ENCODE measurements at regions not wholly inside any gene's neighbourhood (a gene's known extent, or its start where the extent isn't known, plus 50 kb on each side); places are given as distances from the start of the nearest gene placed in this dataset.
A peak's percentile ranks its signal among the peaks of the same experiment; 100 is the strongest.

- TF ChIP-seq CTCF (IDR thresholded peaks at IDR 0.05) = peak in 1 of 4 donors; percentile 14
- Histone ChIP-seq H3K36me3 (no peaks in the 10 kb centered on the region), H3K4me3 (no peak overlapping the region), H3K27me3 (peaks cover 0 to 6% (median 0%) of the 10 kb centered on the region in 4 donors), H3K4me1 (no peaks in the 10 kb centered on the region), H3K9me3 (no peaks in the 10 kb centered on the region), H3K27ac (no peak overlapping the region)
- WGBS, 2 donors = 64 to 73% methylated on average over 3 of the region's 3 CpGs
- intact Hi-C loops (cut with DNase I) = no loop called here
- ATAC-seq (no peak), DNase-seq (no peak), FAIRE-seq (no peak)
Observed at GRCh38 chr15:98568382-98569017, 79.8 kb upstream of the IGF1R start.

DNA sequence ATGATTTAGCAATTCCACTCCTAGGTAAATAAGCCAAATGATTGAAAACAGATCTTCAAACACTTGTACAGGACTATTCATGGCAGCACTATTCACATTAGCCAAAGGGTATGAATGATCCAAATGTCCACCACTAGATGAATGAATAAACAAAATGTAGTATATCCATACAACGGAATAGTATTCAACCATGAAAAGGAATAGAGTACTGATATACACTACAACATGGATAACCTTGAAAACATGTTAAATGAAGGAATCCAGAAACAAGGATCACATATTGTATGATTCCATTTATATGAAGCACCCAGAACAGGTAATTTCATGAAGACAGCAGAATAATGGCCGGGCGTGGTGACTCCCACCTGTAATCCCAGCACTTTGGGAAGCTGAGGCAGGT is 78.2 kb upstream of the IGF1R start:
- TF ChIP-seq CTCF (IDR thresholded peaks at IDR 0.05) = no peak
- H3K27ac ChIP-seq = no peak overlapping the region
- H3K4me3 ChIP-seq = no peak overlapping the region
- H3K27me3 ChIP-seq = peaks cover 0 to 6% (median 0%) of the 10 kb centered on the region in 4 donors
- no peaks in the 10 kb centered on the region for H3K9me3 ChIP-seq
- FAIRE-seq = no peak
- DNase-seq = no peak
- intact Hi-C loops (cut with DNase I) = no loop called here
- H3K36me3 ChIP-seq = no peaks in the 10 kb centered on the region
- H3K4me1 ChIP-seq = no peaks in the 10 kb centered on the region
- ATAC-seq = no peak
- WGBS, 2 donors = 98 to 100% methylated on average over 3 of the region's 3 CpGs

GRCh38 chr15:98580572-98580971 is 67.8 kb upstream of the IGF1R start:
- Histone ChIP-seq H3K27ac (no peak overlapping the region), H3K4me3 (no peak overlapping the region), H3K9me3 (no peaks in the 10 kb centered on the region), H3K27me3 (no peaks in the 10 kb centered on the region), H3K36me3 (no peaks in the 10 kb centered on the region), H3K4me1 (no peaks in the 10 kb centered on the region)
- intact Hi-C loops (cut with DNase I) = no loop called here
- ATAC-seq = no peak
- no peak for DNase-seq
- 52% methylated on average over 11 of the region's 11 CpGs for WGBS, 2 donors
- FAIRE-seq = no peak
- TF ChIP-seq CTCF (IDR thresholded peaks at IDR 0.05) = no peak

DNA sequence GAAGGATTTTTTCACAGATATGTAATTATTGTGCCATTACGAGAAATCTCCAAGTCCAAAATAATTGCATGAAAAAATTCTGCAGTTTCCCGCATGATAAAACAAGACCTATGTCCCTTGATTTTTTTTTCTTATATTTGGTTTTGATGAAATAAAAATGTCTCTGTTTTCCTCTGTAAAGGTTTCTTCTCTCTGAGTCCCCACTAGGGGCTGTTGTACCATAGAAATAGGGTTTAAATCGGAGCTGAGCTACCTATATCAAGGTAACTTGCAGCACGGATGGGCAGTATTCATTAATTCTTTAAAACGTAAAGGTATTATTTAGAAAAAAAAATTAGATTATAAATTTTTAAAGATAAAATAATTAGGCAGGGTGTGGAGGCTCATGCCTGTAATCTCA is 66.6 kb upstream of the IGF1R start:
- no peaks in the 10 kb centered on the region for H3K4me1 ChIP-seq
- no peak overlapping the region for H3K4me3 ChIP-seq
- 22 to 23% methylated on average over 5 of the region's 5 CpGs for WGBS, 2 donors
- no peak for DNase-seq
- H3K27me3 ChIP-seq = no peaks in the 10 kb centered on the region
- TF ChIP-seq CTCF (IDR thresholded peaks at IDR 0.05) = peak in 2 of 4 donors; percentile 22 to 33
- no peak overlapping the region for H3K27ac ChIP-seq
- intact Hi-C loops (cut with DNase I) = no loop called here
- FAIRE-seq = no peak
- ATAC-seq = peak; percentile 62 to 89 (median 78)
- H3K36me3 ChIP-seq = no peaks in the 10 kb centered on the region
- H3K9me3 ChIP-seq = no peaks in the 10 kb centered on the region

DNA sequence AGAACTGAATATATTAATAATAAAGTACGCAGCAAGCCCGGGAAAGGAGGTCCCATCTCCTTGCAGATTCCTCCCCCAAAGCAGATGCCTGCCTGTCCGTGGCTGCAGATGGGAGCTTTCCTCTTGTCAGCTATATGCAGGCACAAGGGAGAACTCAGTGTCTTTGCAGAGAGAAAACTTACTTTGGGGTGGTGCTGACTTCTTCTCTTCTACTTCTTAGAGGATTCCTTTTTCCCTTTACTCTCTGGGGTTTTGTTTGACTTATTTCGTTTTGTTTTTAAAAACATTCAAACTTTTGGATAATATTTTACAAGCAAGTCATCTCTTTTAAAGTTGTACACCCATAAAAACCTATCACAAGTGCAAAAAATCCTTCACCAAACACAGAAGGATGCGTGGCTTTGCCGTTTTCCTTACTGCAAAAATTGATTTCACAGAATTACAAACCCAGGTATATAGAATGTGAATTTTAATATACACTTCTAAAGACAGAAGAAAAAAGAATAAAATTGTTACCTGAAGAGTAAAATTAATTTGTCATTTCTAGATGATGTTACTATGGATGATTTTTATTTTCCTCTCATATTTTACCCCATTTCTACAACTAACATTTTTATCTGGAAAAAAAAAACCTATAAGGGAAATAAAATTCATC is 65.3 kb upstream of the IGF1R start:
- Histone ChIP-seq H3K4me1 (no peaks in the 10 kb centered on the region), H3K36me3 (no peaks in the 10 kb centered on the region), H3K9me3 (no peaks in the 10 kb centered on the region), H3K27me3 (no peaks in the 10 kb centered on the region), H3K4me3 (no peak overlapping the region), H3K27ac (no peak overlapping the region)
- ATAC-seq = no peak
- no peak for TF ChIP-seq CTCF (IDR thresholded peaks at IDR 0.05)
- intact Hi-C loops (cut with DNase I) = no loop called here
- 42 to 50% methylated on average over 6 of the region's 6 CpGs for WGBS, 2 donors
- no peak for FAIRE-seq
- no peak for DNase-seq
